ENCODE measurements at regions not wholly inside any gene's neighbourhood (a gene's known extent, or its start where the extent isn't known, plus 50 kb on each side); places are given as distances from the start of the nearest gene placed in this dataset.

DNA sequence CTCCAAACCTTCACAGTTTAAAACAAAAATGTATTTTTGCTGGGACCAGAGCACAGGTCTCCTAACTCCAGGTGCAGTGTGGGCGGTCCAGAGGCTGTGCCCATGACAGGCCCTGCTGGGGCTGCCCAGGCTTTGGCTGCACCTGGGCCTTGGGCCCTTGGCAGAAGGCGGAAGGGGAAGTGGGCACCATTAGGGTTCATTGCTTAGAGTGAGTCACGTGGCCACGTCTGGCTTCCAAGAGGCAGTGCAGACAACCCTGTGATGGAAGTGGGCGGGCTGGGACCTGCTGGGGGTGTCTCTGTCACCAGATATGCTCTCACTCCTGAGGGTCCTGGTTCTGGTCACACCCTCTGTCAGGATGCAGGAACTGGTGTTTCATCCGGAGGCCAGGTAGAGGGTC is 302.2 kb downstream of the QKI start:
- TF ChIP-seq, protein P1, sequence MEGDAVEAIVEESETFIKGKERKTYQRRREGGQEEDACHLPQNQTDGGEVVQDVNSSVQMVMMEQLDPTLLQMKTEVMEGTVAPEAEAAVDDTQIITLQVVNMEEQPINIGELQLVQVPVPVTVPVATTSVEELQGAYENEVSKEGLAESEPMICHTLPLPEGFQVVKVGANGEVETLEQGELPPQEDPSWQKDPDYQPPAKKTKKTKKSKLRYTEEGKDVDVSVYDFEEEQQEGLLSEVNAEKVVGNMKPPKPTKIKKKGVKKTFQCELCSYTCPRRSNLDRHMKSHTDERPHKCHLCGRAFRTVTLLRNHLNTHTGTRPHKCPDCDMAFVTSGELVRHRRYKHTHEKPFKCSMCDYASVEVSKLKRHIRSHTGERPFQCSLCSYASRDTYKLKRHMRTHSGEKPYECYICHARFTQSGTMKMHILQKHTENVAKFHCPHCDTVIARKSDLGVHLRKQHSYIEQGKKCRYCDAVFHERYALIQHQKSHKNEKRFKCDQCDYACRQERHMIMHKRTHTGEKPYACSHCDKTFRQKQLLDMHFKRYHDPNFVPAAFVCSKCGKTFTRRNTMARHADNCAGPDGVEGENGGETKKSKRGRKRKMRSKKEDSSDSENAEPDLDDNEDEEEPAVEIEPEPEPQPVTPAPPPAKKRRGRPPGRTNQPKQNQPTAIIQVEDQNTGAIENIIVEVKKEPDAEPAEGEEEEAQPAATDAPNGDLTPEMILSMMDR (IDR thresholded peaks at IDR 0.05; ENCODE audit: poor library complexity, severe bottlenecking) = no peak
- TF ChIP-seq SMC3 (conservative IDR thresholded peaks at IDR 0.05; ENCODE audit: poor library complexity) (no peak), POLR2AphosphoS5 (IDR thresholded peaks at IDR 0.05) (no peak), EP300 (conservative IDR thresholded peaks at IDR 0.05; ENCODE audit: poor library complexity, severe bottlenecking) (no peak), EZH2 (IDR thresholded peaks at IDR 0.05; ENCODE audit: borderline replicate concordance, insufficient read depth, low read length, poor library complexity, severe bottlenecking) (no peak), REST (IDR thresholded peaks at IDR 0.05; ENCODE audit: borderline replicate concordance) (no peak), MXI1 (conservative IDR thresholded peaks at IDR 0.05; ENCODE audit: poor library complexity, severe bottlenecking) (no peak), TAF1 (IDR thresholded peaks at IDR 0.05; ENCODE audit: low read depth) (no peak)

All from neural cell (in vitro differentiated cells).